SK-N-MC (cell line): ENCODE measurements at regions not wholly inside any gene's neighbourhood (a gene's known extent, or its start where the extent isn't known, plus 50 kb on each side); places are given as distances from the start of the nearest gene placed in this dataset.

Source experiments
- EZH2 ChIP-seq: fragments of 200-600 bp; sonication (generic); IDR thresholded peaks from one replicate; pipeline ENCODE4 v1.6.1; 2017; ENCODE audit warnings: antibody characterized with exemption
- POLR2AphosphoS5 ChIP-seq: IDR thresholded peaks from 2 replicates; pipeline ENCODE4 v1.6.1; 2012; ENCODE audit warnings: mild to moderate bottlenecking, low read depth, low read length, borderline replicate concordance

GRCh38 chr2:51410331-51410730 is 378.4 kb upstream of the NRXN1 start:
- TF ChIP-seq POLR2AphosphoS5 (no peak), EZH2 (no peak)
